GM12892 (cell line): ENCODE measurements at regions not wholly inside any gene's neighbourhood (a gene's known extent, or its start where the extent isn't known, plus 50 kb on each side); places are given as distances from the start of the nearest gene placed in this dataset.
"Not testable (repeated sequence)": the region's sequence is repeated elsewhere in the genome, so short reads cannot be mapped to it uniquely, and the experiment has no call there.

Source experiments
- POLR2A ChIP-seq: IDR thresholded peaks from 2 replicates; pipeline ENCODE4 v1.6.1; 2011; ENCODE audit warnings: low read depth, low read length, control low read depth
- POLR2AphosphoS5 ChIP-seq: IDR thresholded peaks from 2 replicates; pipeline ENCODE4 v1.6.1; 2011; ENCODE audit warnings: low read depth, low read length, control low read depth
- TAF1 ChIP-seq: IDR thresholded peaks from 2 replicates; pipeline ENCODE4 v1.6.1; 2011; ENCODE audit warnings: low read depth, mild to moderate bottlenecking, control low read depth, low read length, borderline replicate concordance

DNA sequence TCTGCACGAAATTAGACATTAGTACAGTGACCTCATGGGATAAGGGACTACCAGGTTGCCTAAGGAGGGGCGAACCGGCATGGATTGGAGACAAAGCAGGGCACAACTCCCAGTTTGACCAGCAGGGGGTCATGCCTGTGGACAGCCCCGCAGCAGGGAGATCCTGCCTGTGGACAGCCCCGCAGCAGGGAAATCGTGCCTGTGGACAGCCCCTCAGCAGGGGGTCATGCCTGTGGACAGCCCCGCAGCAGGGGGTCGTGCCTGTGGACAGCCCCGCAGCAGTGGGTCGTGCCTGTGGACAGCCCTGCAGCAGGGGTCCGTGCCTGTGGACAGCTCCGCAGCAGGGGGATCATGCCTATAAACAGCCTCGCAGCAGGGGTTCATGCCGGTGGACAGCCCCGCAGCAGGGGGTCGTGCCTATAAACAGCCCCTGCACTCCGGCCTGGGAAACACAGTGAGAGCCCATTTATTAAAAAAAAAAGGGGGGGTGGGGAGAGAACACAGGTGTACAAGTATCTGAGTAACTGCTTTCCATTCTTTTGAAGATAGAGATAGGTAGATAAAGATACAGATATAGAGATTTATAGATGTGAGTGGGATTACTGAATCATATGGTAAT, 176.5 kb downstream of the FOXD4L6 start:
- TF ChIP-seq POLR2A, TAF1, POLR2AphosphoS5: not testable (repeated sequence)
